GM21423 (cell line): ENCODE measurements at regions not wholly inside any gene's neighbourhood (a gene's known extent, or its start where the extent isn't known, plus 50 kb on each side); places are given as distances from the start of the nearest gene placed in this dataset.

Experiments used
- ATAC-seq: cut with Tn5 transposase; IDR thresholded peaks from one replicate; pipeline ENCODE4 v1.9.1; 2021; ENCODE audit warnings: mild to moderate bottlenecking, moderate library complexity; ENCODE audit not compliant: unreplicated experiment

DNA sequence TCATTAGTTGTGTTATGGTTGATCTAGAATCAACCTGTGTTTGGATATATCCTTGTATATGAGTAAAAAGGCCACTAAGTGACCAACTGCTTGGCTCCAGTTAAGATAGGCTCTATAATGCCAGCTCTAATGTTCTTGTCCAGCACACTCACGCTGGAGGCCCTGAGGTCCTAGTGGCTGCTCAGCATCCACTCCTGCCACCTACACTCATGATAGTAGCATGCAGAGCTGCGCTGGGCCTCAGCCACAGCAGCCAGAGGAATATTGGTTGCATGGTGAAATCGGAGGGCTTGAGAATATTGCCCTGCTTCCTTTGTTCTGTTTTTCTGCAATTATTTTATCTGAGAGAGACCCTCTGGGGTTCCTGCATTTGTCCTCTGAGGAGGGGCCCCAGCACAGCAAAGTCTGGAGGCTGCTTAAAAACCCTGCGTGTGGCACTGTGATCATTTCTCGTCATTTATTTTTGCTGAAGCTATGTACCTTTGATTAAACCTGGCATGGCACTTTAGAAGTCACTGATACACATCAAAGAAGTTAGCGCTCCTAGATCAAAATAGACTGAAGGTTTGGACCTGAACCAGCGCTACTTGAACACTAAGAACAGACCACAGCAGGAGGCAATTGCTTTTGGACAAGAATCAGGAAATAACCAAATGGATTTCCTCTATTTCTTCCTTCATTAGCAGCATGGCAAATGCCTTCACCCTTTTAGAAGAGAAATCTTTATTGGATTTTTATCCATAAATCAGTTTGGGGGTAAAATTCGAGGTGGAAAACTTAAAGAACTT is 398.4 kb upstream of the ID4 start:
- no peak for ATAC-seq

DNA sequence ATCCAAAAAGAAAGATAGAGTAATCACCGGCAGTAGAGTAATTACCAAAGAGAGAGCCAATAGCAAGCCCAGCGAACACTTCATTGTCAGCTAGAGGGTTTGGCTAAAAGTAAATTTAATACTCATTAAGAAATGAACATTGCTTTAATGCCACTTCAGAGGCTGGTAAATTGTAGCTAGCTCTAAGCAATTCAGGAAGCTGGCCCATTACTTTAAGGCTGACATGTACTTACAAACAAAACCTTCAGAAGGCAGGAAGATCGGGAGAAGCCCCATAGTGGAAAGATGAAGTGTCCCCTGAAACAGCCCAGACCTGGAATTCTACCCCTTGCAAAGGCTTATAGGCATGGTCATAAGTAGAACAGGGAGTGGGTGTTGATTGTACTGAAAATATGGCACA is 396.6 kb upstream of the ID4 start:
- no peak for ATAC-seq

DNA sequence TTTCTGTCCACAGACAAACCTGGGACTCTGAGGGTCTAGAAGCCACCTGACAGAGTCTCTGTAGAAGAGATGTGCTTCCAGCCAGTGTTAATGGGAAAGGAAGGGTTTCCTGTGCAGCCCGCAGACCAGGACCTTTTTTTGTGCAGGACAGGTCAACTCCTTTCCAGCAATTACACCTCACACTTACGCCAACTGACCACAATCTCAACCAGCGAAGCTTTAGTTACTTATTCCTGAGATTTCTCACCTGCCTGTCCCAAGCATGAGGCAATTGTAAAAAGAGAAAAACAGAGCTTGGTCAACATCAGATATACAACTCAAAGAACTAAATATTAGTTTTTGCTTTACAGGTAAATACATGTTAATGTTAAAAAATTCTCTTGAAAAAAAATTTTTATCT is 393.8 kb upstream of the ID4 start:
- no peak for ATAC-seq

DNA sequence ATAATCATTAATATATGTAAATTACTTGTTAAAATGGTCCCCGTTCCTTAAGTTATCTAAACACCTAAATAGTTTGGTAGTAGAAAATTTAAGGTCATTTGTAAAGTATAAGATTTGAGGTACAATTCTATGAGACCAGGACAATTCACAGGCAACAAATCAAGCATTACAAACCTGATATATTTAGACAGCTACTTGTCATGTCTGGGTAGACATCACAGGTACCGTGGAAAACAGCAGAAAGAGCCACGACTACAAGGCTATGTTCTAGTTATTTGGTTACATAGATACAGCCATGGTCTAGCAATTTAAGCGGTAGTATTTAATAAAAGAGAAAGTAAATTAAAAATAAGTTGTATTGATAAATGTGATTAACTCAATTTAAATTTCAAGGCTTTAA is 393.1 kb upstream of the ID4 start:
- ATAC-seq: no peak

DNA sequence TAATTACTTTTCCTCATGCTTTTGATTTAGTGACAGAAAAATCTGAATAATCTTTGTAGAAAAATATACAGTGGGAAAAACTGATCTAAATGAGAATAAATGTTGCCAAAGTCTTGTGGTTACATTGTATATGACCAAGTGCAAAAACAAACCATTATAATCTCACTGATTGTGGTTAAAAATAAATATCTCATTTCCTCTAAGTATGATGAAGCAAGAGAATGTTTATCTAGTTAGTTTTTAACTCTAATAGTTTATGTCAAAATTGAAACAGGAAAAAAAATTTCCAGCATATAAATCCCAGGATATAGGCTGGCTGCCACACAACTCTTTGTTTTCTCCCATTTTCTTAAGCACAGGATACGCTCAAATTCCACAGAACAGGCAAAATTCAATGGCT is 392.7 kb upstream of the ID4 start:
- ATAC-seq: no peak

DNA sequence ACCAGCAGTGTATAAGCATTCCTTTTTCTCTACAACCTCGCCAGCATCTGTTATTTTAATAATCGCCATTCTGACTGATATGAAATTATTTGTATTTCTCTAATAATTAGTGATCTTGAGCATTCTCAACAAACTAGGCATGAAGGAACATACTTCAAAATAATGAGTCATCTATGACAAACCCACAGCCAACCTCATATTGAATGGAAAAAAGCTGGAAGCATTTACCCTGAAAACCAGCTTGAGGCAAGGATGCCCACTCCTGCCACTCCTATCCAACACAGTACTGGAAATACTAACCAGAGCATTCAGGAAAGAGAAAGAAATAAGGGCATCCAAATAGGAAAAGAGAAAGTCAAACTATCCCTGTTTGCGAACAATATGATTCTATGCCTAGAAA is 390.6 kb upstream of the ID4 start:
- no peak for ATAC-seq

DNA sequence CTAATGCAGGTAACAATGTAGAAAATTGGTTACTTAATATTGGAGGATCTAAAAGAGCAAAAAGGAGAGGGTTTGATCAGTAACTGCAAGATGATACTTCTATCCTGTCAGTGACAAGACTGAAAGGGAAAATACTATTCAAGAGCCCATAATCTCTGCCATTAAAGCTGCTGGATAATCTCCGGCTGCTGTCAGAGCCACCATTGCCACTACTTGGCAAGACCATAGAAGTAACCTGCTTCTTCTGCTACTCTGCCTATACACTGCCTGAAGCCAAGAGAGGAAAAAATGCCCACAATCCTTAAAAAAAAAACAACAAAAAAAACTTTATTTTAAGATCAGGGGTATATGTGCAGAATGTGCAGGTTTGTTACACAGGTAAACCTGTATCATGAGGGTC is 386.5 kb upstream of the ID4 start:
- no peak for ATAC-seq

DNA sequence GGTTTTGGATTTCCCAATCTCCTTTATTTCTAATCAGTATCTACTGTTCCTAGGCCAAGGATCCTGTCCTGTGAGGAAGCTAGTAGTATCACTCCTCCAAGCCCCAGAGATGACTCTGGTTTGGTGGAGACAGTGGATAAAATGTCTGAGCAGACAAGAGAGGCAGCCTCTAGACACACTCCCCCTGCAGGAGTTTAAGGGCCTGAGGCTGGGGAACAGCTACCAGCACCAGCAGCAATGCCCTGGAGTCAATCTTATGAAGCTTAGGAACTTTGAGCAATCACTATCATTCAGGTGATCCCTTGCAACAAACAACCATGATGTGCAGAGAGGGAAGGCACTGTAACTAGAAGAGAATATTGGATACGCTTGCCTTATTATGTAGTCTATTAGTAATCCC is 384.7 kb upstream of the ID4 start:
- ATAC-seq: no peak

DNA sequence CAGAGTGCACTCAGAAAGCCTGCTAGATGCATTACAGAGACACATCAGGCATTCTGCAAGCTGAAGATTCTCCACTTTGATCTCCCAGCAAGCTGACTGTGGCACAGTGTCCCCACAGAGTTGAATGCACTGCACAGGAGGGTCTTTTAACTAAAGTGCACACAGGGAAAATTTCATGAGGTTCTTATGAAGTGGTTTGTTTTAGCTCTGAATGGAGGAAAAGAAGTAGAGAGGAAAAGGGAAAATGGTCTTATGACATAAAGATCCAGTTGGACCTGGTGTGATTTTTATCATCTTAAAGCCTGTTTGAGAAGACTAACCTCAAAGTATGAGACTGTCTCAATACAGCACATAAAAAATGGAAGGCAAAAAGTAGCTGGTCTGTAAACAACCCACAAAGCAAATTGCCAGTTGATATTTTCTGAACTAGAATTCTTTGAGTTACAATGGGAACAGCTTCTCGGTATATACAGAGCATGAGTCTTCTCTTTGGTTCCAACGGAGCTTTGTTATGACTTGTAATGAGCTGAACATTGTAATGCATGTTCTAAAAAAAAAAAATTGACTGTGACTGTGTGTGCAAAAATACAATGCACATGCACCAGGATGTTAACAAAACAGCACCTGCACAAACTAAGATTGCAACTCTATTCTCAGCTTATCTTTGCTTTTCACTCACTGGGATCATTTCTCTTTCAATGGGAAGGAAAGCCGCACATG is 383.0 kb upstream of the ID4 start:
- no peak for ATAC-seq

DNA sequence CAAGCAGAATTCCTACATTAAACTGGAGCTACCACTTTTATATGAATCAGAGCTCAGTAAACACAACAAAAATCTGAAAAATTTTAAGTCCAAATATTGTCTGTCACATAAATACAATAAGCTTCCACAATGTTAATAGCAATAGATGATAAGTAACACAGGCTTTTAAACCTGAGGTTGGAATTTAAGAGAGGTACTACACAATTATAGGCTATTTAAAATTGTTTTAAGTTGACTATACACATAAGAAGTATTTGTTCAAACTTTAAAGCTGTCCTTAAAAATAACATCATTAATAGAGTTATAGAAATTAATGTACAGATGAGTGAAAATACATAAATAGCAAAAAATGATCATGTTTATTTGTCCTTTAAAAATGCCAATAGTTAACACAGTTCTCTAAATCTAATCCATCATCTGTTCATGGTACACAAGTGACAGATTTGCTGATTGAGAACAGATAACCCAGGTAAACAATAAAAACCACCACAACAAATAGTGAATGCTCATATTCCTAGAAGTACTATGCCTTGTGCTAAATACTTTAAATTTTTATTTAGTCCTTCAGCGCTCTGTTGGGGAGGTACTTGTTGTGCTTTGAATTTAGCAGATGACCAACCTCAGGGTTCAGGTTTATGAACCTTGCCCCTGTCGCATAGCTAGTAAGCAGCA is 382.3 kb upstream of the ID4 start:
- no peak for ATAC-seq

DNA sequence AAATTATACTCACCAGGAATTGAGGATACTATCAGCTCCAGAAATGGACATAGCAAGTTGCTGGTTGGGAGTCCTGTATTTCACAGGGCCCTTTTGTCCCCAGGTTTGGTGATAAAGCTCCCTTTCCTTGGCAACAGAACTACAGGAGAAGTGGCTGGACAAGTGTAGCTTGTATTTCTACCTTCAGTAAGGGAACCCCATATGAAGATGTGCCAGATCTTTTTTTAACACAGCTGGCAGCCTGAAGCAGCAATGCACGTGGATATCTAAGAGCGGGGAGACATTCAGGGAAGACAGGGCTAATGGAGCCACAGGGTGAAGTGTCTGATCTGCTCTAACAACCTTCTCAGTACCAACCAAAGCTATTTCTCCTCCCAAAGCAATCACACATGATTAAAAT is 373.9 kb upstream of the ID4 start:
- ATAC-seq: no peak

DNA sequence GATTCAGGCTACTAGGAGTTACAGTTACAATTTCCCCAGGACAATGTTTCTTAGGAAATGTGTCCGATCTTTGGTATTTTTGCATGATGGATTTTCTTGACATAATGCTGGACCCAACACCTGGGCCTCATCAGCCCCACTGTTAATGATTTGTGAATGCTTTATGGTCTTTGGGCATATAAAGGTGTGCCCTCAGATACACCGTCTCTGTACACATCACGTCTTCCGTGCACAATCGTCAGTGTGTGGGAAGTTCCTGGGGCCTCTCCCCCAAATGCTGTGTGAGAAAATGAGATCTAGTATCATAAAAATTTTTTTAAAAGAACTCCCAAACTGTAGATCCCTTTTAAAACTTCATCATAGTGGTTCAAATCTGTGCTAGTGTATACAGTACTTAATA is 373.2 kb upstream of the ID4 start:
- ATAC-seq: no peak

DNA sequence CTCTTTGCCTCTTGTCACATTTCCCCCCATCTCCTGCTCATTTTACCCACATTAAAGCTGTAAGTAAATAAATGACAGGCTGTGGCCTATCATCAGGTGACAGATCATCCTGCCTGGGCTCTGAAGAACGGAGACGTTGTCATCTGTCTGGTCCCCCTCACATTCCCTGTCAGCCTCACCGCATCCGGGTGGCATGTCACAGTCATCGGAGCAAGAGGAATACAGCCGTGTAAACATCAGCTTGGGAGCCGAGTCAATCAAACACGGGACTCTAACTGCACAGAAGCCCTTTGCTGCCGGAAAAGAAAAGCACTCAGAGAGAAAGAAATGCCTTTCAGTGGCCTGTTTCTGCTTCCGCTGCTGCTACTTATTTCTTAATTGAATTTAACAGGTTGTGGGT is 371.9 kb upstream of the ID4 start:
- ATAC-seq: no peak

DNA sequence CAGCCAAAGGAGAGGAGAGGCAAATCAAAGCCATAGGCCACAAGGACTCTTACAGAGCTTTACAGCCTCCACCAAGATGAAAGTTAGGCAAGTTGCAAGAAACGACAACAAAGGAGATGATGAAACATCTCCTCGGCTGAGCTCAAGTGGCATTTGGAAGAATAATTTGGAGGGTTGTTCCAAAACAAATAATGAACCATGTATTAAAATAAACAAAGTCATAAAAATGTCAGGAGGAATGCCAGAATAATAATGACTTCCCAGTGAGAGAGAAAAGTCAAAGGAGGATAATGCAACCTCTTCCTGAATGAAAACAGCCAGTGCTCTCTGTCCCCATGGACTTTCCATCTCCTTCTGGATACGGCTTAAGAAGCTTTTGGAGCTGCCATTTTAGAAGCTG is 371.4 kb upstream of the ID4 start:
- ATAC-seq: no peak

DNA sequence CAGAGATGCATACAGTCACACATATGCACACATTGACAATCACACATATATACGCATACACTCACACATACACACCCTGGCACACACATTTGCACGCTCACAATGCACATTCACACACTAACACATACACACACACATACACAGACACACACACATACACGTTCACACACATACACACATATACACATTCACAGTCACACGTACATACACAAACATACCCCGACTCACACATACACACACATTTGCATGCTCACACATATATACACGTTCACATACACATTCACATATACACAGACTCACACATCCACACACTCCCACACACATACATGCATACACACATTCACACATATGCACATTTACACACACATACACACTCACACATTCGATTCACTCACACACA is 366.8 kb upstream of the ID4 start:
- no peak for ATAC-seq

DNA sequence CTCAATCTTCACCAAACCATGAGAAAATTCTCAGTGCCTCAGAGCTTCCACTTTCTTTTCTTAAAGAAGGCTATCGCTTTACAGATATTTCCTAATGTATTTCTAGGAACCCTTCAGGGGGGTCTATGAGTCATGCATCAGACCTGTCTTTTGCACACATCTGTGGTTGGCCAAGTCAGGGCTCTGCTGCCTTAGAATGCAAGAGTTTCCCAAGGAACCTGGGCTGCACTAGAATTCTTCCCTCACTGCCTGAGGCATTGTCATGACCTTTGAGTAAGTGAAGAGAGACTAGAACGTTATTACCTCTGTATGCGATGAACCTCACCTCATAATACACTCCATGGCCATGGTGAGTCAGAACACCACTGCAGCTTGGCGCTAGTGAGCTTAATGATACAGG is 365.0 kb upstream of the ID4 start:
- no peak for ATAC-seq

DNA sequence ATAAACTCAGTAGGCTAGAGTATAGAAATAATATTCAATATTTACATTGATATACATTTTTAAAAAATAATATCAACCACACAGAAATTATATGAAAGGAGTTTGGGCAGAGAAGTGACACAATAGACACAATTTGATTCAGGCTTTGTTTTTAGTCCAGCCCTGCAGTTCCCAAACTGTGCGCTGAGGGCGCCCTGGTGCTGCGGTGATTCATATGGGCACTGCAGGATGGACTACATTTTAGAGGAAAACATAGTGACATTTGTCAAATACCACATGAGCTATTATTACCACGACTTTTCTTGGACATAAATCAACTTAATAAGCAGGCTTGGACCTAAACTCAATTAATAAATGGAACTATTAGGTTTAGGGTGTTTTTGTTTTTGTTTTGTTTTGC is 364.3 kb upstream of the ID4 start:
- ATAC-seq: no peak

DNA sequence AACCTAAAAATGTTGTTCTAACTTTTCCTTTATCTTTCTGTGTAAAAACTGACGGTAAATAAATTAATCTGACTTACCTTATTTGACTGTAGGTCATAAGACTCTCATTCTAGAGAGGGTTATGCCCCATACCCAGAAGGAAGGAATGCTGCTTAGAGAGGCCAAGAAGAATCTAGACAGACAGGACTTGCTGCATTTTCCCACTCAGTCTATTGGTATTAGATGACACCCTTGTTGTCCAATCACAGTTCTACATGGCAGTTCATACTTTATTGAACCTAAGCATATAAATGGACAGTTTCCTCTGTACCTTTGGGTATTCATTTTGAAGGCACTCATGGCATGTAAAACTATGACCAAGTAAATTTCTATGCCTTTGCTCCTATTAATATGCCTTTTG is 359.6 kb upstream of the ID4 start:
- no peak for ATAC-seq

DNA sequence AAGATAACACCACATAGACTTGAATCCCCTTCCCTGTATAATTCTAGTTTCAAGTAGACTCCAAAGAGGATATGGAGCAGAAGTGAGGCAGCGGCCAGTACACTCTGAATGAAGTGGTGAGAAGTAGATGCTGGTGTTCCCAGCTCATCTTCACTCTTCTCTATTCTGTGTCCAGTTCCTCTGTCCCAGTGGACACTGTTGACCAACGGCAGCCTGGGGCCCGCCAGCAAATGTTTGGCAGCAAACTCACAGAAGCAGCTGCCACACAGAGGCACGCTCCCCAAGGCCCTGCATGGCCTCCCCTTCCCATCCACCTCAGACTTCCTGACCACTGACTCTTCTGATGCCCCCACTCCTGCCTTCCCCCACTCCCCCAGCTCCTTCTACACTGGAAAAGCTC is 358.9 kb upstream of the ID4 start:
- no peak for ATAC-seq

DNA sequence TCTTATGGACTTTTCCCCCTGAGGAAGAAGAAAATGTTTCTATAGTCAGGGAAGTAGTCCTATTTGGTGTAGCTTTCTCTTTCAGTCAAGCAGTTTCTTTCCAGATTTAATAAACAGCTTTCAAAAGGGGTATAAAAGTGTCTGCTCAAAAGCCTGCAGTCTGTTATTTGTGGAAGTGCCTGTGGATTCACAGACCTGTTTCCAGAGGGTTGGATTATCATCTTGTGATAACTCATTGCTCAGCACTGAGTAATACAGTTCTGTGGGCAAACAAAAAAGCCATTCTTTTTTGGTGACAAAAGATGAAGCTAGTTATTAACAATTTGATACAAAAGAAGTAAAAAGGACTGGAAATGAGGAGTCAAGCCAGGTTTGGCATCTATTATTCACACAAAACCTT is 358.2 kb upstream of the ID4 start:
- ATAC-seq: no peak

DNA sequence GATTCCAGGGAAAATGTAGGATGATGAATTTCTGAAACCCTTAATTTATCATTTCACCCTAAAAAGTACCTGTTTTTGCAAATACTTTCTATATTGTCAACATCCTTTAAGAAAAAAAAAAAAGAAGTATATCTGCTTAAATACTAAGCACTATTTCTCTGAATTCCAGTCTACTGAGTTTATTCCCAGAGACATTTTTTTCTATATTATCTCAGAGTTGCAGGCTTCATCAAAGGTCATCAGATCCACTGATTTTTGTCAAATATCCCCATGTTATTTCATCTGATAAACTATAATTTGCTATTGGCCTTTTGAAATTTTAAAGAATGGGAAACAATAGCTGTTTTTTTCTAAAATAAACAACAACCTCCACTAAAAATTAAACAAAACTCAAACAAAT is 357.6 kb upstream of the ID4 start:
- ATAC-seq: no peak
